Esophagus (tissue), 2 donors: ENCODE measurements at regions not wholly inside any gene's neighbourhood (a gene's known extent, or its start where the extent isn't known, plus 50 kb on each side); places are given as distances from the start of the nearest gene placed in this dataset.

Experiments
- H3K27ac ChIP-seq, 2 donors: one replicate each; pipeline ENCODE4 v1.5.1; 2013; ENCODE audit warnings: low read depth in 2 of 2, mild to moderate bottlenecking in 2 of 2, inconsistent platforms in 1 of 2, low read length in 1 of 2, moderate library complexity in 1 of 2
- H3K27me3 ChIP-seq, 2 donors: one replicate each; pipeline ENCODE4 v1.6.1; 2013; ENCODE audit warnings: low read length in 2 of 2, control low read depth in 1 of 2, mild to moderate bottlenecking in 1 of 2; ENCODE audit not compliant: insufficient read depth in 2 of 2, control insufficient read depth in 1 of 2
- H3K36me3 ChIP-seq, 2 donors: one replicate each; pipeline ENCODE4 v1.6.1; 2013; ENCODE audit warnings: low read length in 1 of 2; ENCODE audit not compliant: control insufficient read depth in 2 of 2, insufficient read depth in 2 of 2
- H3K4me1 ChIP-seq, 2 donors: one replicate each; pipeline ENCODE4 v1.6.1; 2013; ENCODE audit warnings: low read length in 1 of 2; ENCODE audit not compliant: control insufficient read depth in 2 of 2, insufficient read depth in 2 of 2
- H3K4me3 ChIP-seq, 2 donors: one replicate each; pipeline ENCODE4 v1.5.1; 2013; ENCODE audit warnings: low read length in 2 of 2, mild to moderate bottlenecking in 2 of 2, low read depth in 1 of 2, moderate library complexity in 1 of 2
- H3K9me3 ChIP-seq, 2 donors: one replicate each; pipeline ENCODE4 v1.6.1; 2013; ENCODE audit warnings: mild to moderate bottlenecking in 2 of 2, low read depth in 1 of 2, low read length in 1 of 2, moderate library complexity in 1 of 2; ENCODE audit not compliant: control insufficient read depth in 2 of 2, insufficient read depth in 1 of 2
- WGBS, 2 donors: extraction: QIAGEN DNeasy Blood & Tissue Kit; methylation state at CpG; one replicate each; pipeline ENCODE4 v1.1.7; 2013; 5-methylcytosine and 5-hydroxymethylcytosine counted together
- donor health status: healthy with polysubstance abuse.
- donor health status: Bipolar disorder and iron deficiency.

DNA sequence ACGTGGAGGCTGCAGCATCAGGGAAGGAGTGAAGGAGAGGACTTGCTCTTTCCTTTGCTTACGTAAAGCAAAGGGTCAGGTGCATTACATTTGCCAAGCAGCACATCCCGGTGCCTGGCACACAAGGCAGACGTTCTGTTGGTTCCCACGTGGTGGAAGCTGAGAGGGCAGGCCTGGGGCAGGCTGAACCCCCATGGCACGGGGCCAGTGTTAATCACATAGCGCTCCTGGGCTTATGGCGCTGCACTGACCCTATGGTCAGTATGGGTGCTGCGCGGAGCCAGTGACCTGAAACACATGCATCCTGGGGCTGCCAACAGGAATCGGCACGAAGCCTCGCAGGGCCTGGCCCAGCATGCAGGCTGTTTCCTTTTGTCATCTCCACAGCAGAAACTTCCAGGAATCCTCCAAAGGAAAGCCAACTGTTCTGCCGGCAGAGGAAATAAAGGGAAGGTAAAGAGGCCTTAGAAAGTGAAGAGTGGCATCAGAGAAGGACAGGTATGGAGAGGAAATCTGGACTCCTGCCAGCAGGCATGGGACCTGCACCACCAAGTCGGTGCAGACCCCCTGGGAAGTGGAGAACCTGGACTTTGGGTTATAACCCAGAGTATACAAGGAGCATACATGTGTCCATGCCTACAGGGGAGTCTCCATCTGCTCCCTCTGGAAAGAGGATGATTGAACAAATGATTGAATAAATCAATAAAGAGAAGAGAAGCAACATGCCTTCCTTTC, 560.2 kb downstream of the TCERG1L start:
- Histone ChIP-seq H3K9me3 (no peaks in the 10 kb centered on the region), H3K27me3 (no peaks in the 10 kb centered on the region), H3K27ac (no peak overlapping the region), H3K4me1 (no peaks in the 10 kb centered on the region), H3K36me3 (no peaks in the 10 kb centered on the region), H3K4me3 (no peak overlapping the region)
- WGBS, 2 donors: 78 to 84% methylated on average over 15 of the region's 15 CpGs

- Histone ChIP-seq H3K4me3 (no peak overlapping the region), H3K27me3 (no peaks in the 10 kb centered on the region), H3K36me3 (no peaks in the 10 kb centered on the region), H3K27ac (no peak overlapping the region), H3K9me3 (no peaks in the 10 kb centered on the region), H3K4me1 (no peaks in the 10 kb centered on the region)
- 69 to 76% methylated on average over 8 of the region's 8 CpGs for WGBS, 2 donors
Measured at GRCh38 chr10:130751851-130752250, 559.7 kb downstream of the TCERG1L start.

DNA sequence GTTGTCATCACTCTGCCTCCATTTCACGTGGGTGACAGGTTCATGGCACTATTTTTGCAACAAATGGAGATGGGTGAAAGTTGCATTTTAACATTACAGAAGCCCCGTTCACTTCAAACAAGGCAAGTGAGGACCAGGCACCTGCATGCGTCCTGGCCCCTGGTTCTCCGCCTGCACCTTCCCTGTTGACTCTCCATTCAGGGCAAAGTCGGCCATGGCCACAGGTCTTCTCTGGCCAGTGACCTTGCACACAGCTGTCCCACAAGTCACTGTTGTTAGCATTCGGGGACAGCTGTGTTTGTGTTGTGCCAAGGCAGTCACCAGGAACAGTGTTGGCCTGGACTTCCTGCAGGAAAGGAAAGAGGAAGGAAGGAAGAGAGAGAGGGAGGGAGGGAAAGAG, 554.9 kb downstream of the TCERG1L start:
- 72 to 78% methylated on average over 6 of the region's 6 CpGs for WGBS, 2 donors
- no peaks in the 10 kb centered on the region for H3K4me1 ChIP-seq
- no peaks in the 10 kb centered on the region for H3K27me3 ChIP-seq
- no peak overlapping the region for H3K27ac ChIP-seq
- H3K4me3 ChIP-seq: no peak overlapping the region
- no peaks in the 10 kb centered on the region for H3K36me3 ChIP-seq
- peaks cover 3 to 7% of the 10 kb centered on the region in 2 donors for H3K9me3 ChIP-seq

DNA sequence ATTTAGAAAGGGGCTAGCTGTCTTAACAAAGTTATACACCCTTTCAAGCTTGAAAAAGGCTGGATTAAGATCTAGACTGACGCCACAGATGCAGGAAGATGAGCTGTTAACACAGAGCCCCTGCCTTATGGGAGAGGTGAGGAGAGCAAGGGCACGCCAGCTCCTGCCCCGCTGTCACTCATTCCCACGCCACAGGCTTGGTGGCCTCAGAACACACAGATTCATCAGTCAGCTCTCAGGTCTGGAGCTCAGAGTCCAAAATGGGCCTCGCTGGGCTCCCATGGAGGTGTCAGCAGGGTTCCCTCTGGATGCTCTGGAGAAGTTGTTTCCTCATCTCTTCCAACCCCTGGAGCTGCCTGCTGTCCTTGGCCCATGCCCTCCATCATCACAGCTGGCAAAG, 554.2 kb downstream of the TCERG1L start:
- Histone ChIP-seq H3K36me3 (no peaks in the 10 kb centered on the region), H3K27me3 (no peaks in the 10 kb centered on the region), H3K4me1 (no peaks in the 10 kb centered on the region), H3K27ac (no peak overlapping the region), H3K4me3 (no peak overlapping the region), H3K9me3 (peaks cover 6 to 7% of the 10 kb centered on the region in 2 donors)
- 68 to 70% methylated on average over 5 of the region's 5 CpGs for WGBS, 2 donors

DNA sequence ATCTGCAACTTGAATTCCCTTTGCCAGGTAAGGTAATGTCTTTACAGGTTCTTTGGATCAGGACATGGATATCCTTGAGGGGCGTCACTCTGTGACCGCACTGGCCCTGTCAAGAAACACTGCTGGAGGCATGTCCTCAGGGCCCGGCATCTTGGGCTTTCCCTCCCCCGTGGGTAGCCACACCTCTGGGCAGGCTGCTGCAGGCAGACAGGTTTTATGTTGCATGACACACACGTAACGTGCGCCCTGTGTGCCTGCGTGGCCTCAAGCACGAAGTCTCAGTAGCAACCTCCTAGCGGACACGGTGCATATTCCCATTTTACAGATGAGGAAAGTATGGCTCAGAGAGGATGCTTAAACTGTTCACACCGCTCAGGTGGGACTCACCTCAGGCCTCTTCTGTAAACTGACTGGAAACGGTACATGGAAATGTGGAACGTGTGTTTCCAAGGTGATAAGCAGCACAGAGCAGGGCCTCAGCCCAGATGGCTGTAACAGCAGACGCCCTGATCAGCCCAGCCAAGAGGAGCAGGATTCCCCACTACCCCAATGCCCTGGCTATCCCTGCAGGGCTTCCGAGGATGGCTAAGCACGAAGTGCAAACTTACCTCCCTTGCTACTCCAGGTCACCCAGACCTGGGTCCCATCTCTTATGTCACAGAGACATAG, 553.6 kb downstream of the TCERG1L start:
- Histone ChIP-seq H3K27ac (no peak overlapping the region), H3K27me3 (no peaks in the 10 kb centered on the region), H3K36me3 (no peaks in the 10 kb centered on the region), H3K4me3 (no peak overlapping the region), H3K4me1 (no peaks in the 10 kb centered on the region), H3K9me3 (peaks cover 8 to 10% of the 10 kb centered on the region in 2 donors)
- 76 to 77% methylated on average over 17 of the region's 17 CpGs for WGBS, 2 donors

DNA sequence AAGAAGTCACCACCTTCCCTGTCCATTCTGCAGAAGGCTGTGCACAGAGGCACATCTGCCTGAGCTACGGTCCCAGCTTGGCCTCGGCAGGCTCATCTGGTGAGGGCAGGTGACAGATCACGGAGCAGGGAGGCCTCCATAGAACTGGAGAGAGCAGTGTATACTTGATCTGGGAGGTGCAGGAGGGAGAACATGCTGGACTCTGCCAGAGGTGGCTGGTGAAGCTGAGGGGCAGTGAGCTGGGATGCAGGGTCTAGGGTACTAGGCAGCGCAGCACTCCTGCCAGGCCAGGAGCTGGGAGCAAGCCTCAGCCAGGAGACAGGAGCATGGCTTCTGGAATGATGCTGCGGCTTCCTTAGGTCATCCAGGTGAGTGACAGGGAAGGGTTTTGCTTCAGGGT, 553.0 kb downstream of the TCERG1L start:
- Histone ChIP-seq H3K27me3 (no peaks in the 10 kb centered on the region), H3K9me3 (peaks cover 8 to 10% of the 10 kb centered on the region in 2 donors), H3K4me3 (no peak overlapping the region), H3K4me1 (no peaks in the 10 kb centered on the region), H3K27ac (no peak overlapping the region), H3K36me3 (no peaks in the 10 kb centered on the region)
- 85 to 90% methylated on average over 5 of the region's 5 CpGs for WGBS, 2 donors

GRCh38 chr10:130761032-130761575, 550.4 kb downstream of the TCERG1L start:
- peaks cover 10 to 11% of the 10 kb centered on the region in 2 donors for H3K9me3 ChIP-seq
- H3K36me3 ChIP-seq: no peaks in the 10 kb centered on the region
- H3K27me3 ChIP-seq: no peaks in the 10 kb centered on the region
- H3K4me1 ChIP-seq: no peaks in the 10 kb centered on the region
- H3K27ac ChIP-seq: no peak overlapping the region
- no peak overlapping the region for H3K4me3 ChIP-seq
- WGBS, 2 donors: 73 to 75% methylated on average over 6 of the region's 6 CpGs

DNA sequence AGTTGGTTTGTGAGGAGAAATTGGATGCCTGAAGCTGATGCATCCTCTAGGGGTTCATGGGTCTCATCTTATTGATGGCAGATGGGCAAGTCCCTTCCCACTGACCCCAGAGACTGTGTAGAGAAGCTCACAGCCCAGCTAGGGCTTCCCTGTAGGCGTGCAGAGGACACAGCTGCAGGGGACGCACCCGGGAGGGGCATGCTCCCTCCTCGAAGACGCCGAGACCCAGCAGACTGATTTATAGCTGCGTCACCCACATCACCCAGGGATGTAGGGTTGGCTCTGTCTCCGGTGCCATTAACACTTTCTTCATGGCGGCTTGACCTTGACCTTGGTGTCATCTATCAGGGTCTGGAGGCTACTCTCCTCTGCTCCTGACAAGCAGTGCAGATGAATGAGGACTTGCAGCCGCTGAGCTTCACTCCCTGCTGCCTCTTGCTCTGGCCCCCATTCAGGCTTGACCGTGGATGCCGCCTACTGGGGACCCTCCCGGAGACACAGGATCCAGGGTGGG, 549.7 kb downstream of the TCERG1L start:
- no peaks in the 10 kb centered on the region for H3K27me3 ChIP-seq
- 52 to 56% methylated on average over 13 of the region's 13 CpGs for WGBS, 2 donors
- no peaks in the 10 kb centered on the region for H3K4me1 ChIP-seq
- H3K9me3 ChIP-seq: peaks cover 10 to 13% of the 10 kb centered on the region in 2 donors
- no peak overlapping the region for H3K4me3 ChIP-seq
- H3K27ac ChIP-seq: no peak overlapping the region
- no peaks in the 10 kb centered on the region for H3K36me3 ChIP-seq

DNA sequence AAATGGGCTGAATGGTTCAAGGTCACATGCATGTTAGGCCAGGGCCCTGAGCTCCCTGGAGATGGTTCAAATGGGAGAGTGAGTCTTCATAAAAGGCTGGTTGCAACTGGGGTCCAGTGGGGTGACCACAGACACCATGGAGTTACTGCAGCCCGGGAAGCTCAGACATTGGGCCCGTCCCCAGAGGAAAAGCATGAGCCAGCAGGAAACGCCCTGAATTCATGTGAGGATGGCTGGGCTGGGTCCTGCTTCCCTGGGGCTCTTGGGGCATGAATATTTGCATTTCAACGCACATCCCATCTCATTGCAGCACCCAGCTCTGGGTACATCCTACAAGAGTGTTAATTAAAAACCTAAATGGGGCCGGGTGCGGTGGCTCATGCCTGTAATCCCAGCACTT, 549.0 kb downstream of the TCERG1L start:
- Histone ChIP-seq H3K27me3 (no peaks in the 10 kb centered on the region), H3K4me1 (no peaks in the 10 kb centered on the region), H3K27ac (no peak overlapping the region), H3K4me3 (no peak overlapping the region), H3K9me3 (peaks cover 12 to 19% of the 10 kb centered on the region in 2 donors), H3K36me3 (no peaks in the 10 kb centered on the region)
- 71 to 73% methylated on average over 6 of the region's 6 CpGs for WGBS, 2 donors
